Lower leg skin (tissue), 3 donors: ENCODE measurements at regions not wholly inside any gene's neighbourhood (a gene's known extent, or its start where the extent isn't known, plus 50 kb on each side); places are given as distances from the start of the nearest gene placed in this dataset.

Experiments
- CTCF ChIP-seq, 3 donors: fragments of 450-650 bp; IDR thresholded peaks; one replicate each; pipeline ENCODE4 v1.5.1; 2016; ENCODE audit warnings: antibody characterized with exemption in 3 of 3, mild to moderate bottlenecking in 3 of 3, moderate library complexity in 2 of 3
- POLR2A ChIP-seq, 2 donors: fragments of 450-650 bp; IDR thresholded peaks; one replicate each; pipeline ENCODE4 v1.6.1; 2016 to 2017; ENCODE audit warnings: antibody characterized with exemption in 2 of 2, mild to moderate bottlenecking in 1 of 2, moderate library complexity in 1 of 2

- TF ChIP-seq CTCF (IDR thresholded peaks at IDR 0.05), result no peak
- TF ChIP-seq POLR2A (IDR thresholded peaks at IDR 0.05), result no peak
Observed at GRCh38 chr3:40768536-40768935, 243.8 kb downstream of the ZNF621 start.
